GM21515 (cell line): ENCODE measurements at regions not wholly inside any gene's neighbourhood (a gene's known extent, or its start where the extent isn't known, plus 50 kb on each side); places are given as distances from the start of the nearest gene placed in this dataset.

ENCODE experiments used
- ATAC-seq: cut with Tn5 transposase; IDR thresholded peaks from one replicate; pipeline ENCODE4 v1.9.1; 2021; ENCODE audit not compliant: unreplicated experiment

DNA sequence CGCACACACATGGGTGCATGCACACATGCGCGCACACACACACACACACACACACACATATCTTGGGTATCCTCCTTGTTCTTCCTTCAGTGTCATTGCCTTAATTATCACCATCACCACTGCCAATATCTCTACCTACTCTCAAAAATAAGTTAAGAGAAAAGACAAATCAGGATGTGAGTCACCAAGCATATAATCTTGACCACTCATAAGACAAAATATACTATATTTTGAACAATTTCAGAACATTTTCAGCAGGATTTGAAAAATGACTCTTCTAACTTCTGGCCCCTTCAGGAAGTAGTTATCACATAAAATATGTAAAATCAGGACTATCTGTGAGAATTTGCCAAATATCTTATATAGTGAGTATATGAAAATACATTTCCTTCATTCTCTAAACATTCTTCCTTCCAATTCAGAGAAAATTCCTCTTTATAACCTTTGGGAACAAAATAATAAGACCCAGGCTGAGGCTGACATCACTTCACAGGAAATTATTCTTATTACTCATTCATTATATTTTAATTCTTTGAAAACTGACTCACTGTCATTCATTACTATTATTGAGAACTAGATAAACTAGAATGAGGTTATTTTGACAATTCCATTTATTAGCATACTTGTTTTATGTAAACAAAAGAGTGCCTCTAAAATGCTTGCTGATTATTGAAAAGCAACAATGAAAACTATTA, 772.0 kb upstream of the ACO1 start:
- no peak for ATAC-seq

DNA sequence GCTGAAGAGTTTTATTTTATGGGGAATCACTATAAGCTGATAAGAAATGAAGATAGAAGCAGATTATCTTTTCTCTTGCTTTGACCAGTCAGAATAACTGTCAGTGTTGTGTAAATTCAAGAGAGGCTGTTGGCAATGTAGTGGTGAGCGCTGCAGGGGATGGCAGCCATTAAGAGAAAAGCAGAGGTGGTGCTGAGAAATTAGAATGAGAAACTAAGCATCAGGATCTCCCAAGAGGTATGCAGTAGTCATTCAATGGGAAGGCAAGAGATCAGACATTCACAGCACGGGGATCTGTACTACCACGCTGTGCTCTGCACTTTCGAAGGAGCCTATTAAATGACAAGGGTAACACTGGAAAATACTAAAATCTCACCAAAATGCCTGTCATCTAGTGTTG, 768.5 kb upstream of the ACO1 start:
- ATAC-seq = no peak

DNA sequence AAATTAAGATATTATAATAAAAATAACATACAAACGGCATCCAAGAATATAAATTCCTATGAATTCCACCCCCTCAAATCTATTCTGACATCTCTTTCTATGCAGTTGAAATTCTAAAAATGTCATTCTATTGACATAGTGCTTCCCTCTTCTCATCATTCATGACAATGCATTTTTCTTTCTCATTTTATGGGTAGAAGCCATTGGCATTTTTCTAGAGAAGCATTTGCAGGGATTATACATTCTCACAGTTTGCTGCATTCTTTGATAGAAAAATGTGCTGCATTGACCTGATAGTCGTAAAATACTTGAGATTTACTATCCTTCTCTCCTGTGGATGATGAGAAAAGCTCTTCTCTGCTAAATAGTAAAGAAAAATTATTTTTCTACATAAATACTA, 760.9 kb upstream of the ACO1 start:
- no peak for ATAC-seq

DNA sequence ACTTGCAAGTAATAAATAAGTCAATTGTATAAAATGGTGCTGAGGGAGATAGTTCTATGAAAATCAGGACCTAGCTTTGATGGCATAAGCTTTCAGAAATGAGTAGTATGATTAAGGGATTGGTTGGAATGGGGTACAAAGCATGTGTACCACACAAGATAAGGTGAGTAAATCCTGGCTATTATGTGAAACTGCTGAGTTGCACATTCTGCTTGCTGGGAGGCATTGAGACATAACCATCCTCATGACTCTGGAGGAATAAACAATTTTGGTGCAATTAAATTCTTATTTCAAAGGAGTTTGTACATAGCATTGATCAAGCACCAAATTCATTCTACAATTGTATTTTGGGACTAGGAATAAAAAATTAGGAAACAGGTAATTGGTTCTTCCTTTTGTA, 755.2 kb upstream of the ACO1 start:
- ATAC-seq = no peak

- no peak for ATAC-seq
Observed at GRCh38 chr9:31637265-31637664, 747.2 kb upstream of the ACO1 start.

GRCh38 chr9:31637861-31638260, 746.6 kb upstream of the ACO1 start:
- ATAC-seq = no peak

GRCh38 chr9:31639451-31639850, 745.0 kb upstream of the ACO1 start:
- ATAC-seq = no peak

DNA sequence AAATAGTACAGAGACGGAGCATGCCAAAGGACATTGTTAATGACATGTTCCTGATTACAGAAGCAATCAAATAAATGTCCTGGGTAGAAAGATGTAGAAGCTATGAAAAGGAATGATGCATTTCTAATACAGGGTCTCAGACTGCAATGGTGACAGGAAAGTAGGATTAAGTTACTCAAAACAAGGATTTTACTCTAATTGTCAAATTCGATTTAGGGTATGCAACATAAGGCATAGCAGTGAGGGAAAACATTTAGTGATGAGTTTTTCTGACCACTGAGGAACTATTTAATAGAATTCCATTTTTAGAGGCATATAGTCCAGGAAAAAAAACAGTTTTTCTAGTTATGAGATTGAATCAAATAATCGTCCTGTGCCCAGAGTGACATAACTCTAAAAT, 715.1 kb upstream of the ACO1 start:
- no peak for ATAC-seq

GRCh38 chr9:31671011-31671410, 713.4 kb upstream of the ACO1 start:
- no peak for ATAC-seq

DNA sequence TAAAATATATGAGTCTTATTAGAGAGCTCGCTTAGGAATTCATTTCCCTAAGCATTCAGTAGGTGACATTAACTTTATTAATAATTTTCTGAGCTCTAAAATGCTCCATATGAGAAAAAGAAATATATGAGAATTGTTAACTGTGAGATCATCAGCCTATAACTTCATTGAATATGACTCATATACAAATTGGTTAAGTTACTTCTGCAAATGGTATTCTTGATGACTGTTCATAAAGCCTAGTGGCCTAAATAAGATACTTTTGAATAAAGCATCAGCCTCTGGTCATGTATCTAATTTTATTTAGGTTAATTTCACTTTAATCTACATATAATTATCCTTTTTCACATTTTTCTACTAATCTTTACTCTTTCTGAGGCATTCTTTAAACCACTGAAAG, 710.2 kb upstream of the ACO1 start:
- ATAC-seq = no peak

- no peak for ATAC-seq
Observed at GRCh38 chr9:31677415-31677814, 707.0 kb upstream of the ACO1 start.

GRCh38 chr9:31677877-31678276, 706.6 kb upstream of the ACO1 start:
- ATAC-seq = no peak

- no peak for ATAC-seq
Observed at GRCh38 chr9:31683116-31683515, 701.3 kb upstream of the ACO1 start.

DNA sequence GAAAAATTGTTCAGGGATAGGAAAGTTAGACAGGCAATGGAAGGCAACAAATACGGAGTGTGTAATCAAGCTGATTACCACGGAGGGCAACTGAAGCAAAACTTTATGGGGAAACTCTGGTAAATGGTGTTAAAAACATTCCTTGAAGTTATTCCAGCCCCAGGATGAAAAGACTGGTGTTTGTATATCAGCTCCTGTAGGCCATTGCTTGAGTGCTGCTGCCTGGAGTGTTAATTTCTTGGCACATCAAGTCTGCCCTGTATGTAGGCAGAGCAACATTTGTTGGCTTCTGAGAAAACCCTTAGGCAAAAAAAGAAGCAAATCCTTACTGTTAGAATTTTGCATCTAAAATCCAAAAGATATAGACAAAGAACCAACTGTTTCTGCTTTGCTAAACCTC, 686.5 kb upstream of the ACO1 start:
- no peak for ATAC-seq

DNA sequence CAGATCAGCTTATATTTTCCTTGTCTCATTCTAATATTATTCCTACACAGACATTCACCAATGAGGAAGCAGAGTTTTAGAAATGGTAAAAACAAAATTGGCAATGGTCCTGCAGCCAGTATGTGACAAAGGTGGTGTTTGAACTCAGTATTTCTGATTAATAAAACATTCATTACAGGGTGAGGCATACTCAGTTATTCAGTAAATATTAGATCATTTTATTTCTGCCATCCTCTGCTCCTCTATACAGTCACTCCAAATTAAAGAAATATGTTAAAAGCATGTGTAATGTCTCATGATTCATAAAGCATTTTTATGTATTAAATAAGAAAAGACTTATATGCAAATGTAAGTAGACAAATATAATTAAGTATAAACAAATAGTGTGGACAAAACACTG, 684.6 kb upstream of the ACO1 start:
- ATAC-seq = no peak

GRCh38 chr9:31700252-31701045, 684.0 kb upstream of the ACO1 start:
- ATAC-seq = no peak

GRCh38 chr9:31702957-31703356, 681.5 kb upstream of the ACO1 start:
- ATAC-seq = no peak

DNA sequence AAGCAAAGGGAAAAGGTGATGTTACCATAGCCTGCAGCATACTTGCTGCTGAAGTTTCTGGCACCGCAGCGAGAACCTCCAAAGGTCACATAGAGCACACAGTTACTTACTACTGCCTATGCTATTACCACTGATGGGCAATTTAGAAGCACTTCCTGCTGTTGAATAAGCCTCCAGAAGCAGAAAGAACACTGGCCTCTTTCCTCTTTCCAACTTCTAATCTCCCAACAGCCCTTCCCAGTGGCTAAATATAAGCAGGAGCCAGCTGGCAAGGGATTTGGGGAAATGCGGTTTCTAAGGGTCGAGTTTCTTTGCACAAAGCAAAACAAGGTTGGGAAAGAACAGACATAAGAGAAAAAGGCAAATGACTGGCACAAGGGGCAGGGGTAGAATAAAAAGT, 669.2 kb upstream of the ACO1 start:
- ATAC-seq = no peak

DNA sequence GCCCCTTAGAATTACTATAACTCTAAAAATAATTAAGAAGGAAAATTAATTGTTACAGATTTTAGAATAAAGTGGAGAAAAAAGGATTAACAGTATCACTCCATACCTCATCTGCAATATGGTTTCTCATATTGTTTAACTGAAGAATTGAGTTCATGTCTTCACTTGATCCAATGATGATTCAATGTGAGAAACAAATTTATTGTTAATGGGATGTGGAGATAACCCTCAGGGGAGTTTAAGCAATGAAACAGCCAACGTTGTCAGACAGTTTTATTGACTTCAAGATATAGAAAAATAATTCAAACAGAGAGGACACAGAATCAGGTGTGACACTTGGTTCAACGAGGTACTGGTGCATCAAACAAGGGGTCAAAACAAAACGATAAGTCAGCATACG, 665.2 kb upstream of the ACO1 start:
- no peak for ATAC-seq

GRCh38 chr9:31730398-31730797, 654.0 kb upstream of the ACO1 start:
- ATAC-seq = no peak

DNA sequence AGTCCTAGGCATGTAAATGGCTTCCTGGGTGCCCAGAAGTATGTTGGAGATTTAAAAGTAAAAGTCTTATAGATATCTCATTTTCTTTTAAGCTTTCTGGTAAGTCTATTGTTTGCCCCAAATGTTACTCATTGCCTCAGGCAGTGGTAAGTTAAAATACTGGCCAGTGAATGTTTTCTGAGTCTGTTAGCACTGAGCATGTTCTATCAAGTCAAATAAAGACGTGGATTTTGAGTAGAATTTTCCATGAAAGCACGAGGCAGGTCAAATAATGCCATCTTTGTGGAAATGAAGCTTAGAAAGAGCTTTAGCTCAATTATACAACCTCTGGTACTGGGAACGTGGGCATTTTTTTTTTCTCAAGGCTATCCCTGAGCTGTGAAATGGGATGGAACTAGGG, 651.3 kb upstream of the ACO1 start:
- ATAC-seq = no peak

GRCh38 chr9:31736581-31737179, 647.8 kb upstream of the ACO1 start:
- no peak for ATAC-seq
